ENCODE measurements at regions not wholly inside any gene's neighbourhood (a gene's known extent, or its start where the extent isn't known, plus 50 kb on each side); places are given as distances from the start of the nearest gene placed in this dataset.

- DNase-seq: no peak
Measured at GRCh38 chr2:168340931-168341330, 93.5 kb upstream of the STK39 start.

GRCh38 chr2:168343586-168343985, 96.2 kb upstream of the STK39 start:
- DNase-seq: no peak

GRCh38 chr2:168344706-168345105, 97.3 kb upstream of the STK39 start:
- no peak for DNase-seq

GRCh38 chr2:168345601-168346000, 98.2 kb upstream of the STK39 start:
- no peak for DNase-seq

GRCh38 chr2:168346725-168347477, 99.5 kb upstream of the STK39 start:
- DNase-seq: peak; percentile 4 to 32 (median 17)

- no peak for DNase-seq
Measured at GRCh38 chr2:168348076-168348475, 100.7 kb upstream of the STK39 start.

GRCh38 chr2:168350380-168350779, 103.0 kb upstream of the STK39 start:
- DNase-seq: no peak

- no peak for DNase-seq
Measured at GRCh38 chr2:168353251-168353650, 102.8 kb upstream of the CERS6 start.

GRCh38 chr2:168354499-168354898, 101.6 kb upstream of the CERS6 start:
- DNase-seq: no peak

- no peak for DNase-seq
Measured at GRCh38 chr2:168355121-168355520, 101.0 kb upstream of the CERS6 start.

GRCh38 chr2:168355779-168356476, 100.1 kb upstream of the CERS6 start:
- no peak for DNase-seq

- DNase-seq: no peak
Measured at GRCh38 chr2:168356477-168356835, 99.6 kb upstream of the CERS6 start.

- no peak for DNase-seq
Measured at GRCh38 chr2:168357797-168358472, 98.1 kb upstream of the CERS6 start.

- no peak for DNase-seq
Measured at GRCh38 chr2:168359082-168359481, 97.0 kb upstream of the CERS6 start.

- DNase-seq: no peak
Measured at GRCh38 chr2:168363347-168364092, 92.6 kb upstream of the CERS6 start.

- no peak for DNase-seq
Measured at GRCh38 chr2:168365094-168365621, 90.9 kb upstream of the CERS6 start.

- no peak for DNase-seq
Measured at GRCh38 chr2:168369031-168369430, 87.0 kb upstream of the CERS6 start.

- no peak for DNase-seq
Measured at GRCh38 chr2:168371273-168372019, 84.6 kb upstream of the CERS6 start.

- DNase-seq: no peak
Measured at GRCh38 chr2:168373468-168373867, 82.6 kb upstream of the CERS6 start.

- DNase-seq: no peak
Measured at GRCh38 chr2:168375195-168375798, 80.8 kb upstream of the CERS6 start.

- no peak for DNase-seq
Measured at GRCh38 chr2:168378960-168379669, 77.0 kb upstream of the CERS6 start.
